Pons (tissue), 1 donor: ENCODE measurements at regions not wholly inside any gene's neighbourhood (a gene's known extent, or its start where the extent isn't known, plus 50 kb on each side); places are given as distances from the start of the nearest gene placed in this dataset.

Source experiments
- DNase-seq: peaks from one replicate; pipeline ENCODE4 v3.0.0-alpha.2; 2016; ENCODE audit warnings: low spot score

DNA sequence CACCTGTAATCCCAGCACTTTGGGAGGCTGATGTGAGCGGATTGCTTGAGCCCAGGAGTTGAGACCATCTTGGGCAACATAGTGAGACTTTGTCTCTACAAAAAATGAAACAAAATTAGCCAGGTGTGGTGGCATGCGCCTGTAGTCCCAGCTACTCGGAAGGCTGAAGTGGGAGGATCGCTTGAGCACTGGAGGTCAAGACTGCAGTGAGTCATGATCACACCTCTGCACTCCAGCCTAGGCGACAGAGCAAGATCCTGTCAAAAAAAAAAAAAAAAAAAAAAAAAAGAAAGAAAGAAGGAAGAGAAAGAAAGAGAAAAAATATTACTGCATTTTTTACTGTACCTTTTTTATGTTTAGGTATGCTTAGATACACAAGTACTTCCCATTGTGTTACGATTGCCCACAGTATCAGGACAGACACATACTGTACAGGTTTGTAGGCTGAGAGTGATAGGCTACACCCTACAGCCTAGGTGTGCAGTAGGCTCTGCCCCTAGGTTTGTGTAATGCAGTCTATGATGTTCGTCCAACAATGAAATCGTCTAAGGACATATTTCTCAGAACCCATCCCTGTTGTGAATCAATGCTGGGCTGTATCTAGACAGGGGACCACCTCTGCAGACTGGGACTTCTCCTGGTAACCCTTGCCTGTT, 160.4 kb upstream of the PWP1 start:
- DNase-seq, result no peak

DNA sequence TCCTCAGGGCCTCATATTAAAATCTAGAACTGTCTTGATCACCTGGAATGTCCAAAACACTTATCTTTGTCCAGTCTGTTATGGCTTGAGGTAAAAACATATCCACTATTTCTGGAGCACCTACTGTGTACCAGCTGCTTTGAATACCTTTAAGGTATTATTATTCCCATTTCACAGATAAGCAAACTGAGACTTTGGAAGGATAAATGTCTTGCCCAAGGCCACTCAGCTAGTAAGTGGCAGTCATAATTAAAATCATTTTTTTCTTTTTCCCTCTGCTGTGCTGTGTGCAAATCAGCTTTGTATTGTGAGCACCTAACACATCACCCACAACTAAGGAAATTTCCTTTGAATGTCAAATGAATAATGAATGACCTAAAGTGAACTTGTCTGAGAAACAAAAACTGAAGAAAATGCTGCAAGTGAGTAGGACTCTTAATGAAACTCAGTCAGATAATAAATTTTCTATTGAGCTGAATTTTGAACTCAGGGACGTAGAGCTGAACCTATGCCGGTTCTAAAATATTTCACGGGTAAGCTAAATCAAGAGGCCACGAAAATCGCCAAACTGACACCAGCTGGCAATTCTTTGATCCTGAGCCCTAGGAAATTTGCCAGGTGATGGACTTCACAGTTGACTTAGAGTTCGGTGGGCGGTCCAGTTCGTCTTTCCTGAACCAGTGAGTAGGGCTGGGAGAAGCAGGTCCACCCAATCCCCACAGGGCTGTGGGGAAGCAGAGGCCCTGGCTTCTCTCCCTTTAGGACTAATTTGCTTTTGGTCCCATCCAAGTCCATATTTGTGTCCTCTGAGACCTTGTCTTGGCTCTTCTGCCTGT, 159.7 kb upstream of the PWP1 start:
- no peak for DNase-seq

DNA sequence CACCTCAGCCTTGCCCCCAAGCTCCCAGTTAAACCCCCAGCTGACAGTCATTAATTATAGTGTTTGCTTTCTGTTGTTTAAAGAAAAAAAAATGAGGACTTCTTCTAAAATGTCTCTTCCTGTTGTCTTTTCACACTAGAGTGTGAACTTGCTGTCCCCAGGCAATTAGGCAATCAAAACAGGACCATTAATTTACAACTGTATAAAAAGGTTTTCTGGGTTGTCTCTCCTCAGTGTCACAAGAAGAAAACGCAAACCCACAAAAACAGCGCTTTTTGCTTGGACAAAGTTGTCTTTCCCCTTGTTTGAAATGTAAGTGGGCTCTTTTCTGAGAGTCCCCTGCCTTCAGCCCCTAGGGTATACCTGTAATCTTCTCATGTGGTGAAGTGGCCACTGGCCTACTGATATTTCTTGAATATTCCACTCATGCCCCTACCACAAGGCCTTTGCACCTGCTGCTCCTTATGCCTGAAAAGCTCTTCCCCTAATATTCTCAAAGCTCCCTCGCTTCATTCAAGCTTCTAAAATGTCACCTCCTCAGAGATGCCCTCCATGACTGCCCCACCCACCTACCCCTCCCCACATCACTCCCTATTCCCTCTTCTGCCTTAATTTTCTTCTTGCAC, 158.9 kb upstream of the PWP1 start:
- no peak for DNase-seq

DNA sequence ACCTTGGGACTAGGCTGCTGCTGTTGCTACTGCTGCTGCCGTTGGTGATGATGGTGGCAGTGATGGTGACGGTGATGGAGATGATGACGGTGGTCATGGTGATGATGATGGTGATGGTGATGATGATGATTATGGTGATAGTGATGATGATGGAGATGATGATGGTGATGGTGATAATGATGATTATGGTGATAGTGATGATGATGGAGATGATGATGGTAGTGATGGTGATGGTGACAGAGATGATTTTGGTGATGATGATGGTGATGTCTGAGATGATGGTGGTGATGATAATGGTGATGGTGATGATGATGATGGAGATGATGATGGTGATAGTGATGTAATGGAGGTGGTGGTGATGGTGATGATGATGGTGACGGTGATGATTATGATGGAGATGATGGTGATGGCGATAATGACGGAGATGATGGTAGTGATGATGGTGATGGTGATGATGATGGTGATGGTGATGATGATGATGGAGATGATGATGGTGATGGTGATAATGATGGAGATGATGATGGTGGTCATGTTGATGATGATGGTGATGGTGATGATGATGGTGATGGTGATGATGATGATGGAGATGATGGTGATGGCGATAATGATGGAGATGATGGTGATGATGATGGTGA, 156.8 kb upstream of the PWP1 start:
- DNase-seq, result no peak

DNA sequence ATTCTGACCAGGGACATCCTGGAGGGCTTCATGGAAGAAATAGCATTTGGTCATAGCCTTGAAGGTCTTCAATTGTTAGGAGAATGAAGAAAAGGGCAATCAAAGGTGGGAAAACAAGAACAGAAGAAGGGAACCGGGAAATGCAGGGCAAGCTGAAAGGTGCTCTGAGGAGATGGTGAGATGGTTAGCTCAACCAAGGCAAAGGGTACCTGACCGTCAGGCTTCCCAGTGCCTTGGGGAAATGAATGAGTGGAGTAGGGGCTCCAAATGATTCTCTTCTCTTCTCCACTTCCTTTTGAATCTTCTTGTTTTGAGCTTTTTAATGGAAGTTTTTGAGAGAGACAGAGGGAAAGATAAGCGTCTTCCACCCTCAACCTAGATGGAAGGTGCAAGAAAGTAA, 155.6 kb upstream of the PWP1 start:
- no peak for DNase-seq

DNA sequence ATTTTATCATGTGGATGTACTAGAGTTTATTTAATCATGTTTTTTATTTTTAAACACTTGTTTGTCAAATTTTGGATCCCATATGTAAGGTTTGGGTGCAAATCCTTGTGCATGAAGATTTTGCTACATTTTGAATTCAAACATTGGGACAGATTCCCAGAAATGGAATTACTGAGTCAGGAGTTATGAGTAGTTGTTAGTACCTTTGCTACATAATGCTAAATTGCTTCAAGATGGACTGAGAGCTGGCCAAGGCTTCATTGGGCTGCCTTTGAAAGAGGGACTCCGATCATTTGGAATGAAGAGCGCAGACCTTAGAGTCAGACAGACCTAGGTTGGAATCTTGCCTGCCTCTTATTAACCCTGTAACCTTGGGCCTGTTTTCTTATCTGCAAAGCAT, 154.9 kb upstream of the PWP1 start:
- no peak for DNase-seq

DNA sequence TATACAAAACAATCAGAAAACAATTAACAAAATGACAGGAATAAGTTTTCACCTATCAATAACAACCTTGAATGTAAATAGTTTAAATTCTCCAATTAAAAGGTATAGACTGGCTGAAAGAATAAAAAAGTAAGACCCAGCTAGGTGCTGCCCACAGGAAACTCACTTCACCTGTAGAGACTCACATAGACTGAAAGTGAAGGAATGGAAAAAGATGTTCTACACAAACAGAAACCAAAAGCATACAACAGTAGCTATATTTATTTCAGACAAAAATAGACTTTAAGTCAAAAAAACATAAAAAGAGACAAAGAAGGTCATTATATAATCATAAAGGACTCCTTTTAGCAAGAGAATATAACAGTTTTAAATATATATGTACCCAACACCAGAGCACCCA, 152.4 kb upstream of the PWP1 start:
- DNase-seq, result no peak

DNA sequence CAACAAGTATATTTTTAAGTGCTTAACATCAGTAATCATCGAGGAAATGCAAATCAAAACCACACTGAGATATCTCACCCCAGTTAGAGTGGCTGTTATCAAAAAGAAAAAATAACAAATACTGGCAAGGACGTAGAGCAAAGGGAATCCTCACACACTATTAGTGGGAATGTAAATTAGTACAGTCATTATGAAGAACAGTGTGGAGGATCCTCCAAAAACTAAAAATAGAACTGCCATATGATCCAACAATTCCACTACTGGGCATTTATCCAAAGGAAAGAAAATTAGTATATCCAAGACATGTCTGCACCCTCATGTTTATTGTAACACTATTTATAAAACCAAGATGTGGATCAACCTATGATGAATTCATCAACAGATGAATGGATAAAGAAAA, 149.0 kb upstream of the PWP1 start:
- no peak for DNase-seq

DNA sequence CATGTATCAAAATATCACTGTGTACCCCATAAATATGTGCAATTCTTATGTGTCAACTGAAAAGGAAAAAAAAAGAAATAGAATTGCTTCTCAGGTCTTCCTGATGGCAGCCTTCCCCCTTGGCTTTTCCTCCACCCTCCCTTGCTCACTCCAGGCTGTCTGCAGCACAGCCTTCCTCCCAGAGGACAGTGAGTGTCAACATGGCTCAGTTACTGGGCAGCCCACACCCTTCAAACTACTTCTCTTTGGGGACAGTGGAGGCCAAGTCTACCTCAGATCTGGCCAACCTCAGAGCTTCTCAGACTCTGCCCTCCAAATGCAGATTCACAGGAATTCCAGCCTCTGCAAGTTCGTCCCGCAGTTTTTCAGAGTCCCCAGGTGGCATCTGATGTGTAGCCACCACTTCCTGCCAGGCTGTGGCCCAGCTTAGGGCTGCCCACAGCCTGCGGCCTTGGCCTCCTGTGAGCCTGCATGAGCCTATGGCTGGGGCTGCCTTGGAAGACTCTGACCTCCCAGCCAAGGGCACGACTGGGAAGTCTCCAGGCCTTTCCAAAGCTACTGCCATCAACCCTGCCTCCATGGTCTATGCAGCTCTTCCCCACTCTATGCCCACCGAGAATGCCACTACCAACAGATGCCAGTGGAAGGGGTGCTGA, 148.0 kb upstream of the PWP1 start:
- no peak for DNase-seq

DNA sequence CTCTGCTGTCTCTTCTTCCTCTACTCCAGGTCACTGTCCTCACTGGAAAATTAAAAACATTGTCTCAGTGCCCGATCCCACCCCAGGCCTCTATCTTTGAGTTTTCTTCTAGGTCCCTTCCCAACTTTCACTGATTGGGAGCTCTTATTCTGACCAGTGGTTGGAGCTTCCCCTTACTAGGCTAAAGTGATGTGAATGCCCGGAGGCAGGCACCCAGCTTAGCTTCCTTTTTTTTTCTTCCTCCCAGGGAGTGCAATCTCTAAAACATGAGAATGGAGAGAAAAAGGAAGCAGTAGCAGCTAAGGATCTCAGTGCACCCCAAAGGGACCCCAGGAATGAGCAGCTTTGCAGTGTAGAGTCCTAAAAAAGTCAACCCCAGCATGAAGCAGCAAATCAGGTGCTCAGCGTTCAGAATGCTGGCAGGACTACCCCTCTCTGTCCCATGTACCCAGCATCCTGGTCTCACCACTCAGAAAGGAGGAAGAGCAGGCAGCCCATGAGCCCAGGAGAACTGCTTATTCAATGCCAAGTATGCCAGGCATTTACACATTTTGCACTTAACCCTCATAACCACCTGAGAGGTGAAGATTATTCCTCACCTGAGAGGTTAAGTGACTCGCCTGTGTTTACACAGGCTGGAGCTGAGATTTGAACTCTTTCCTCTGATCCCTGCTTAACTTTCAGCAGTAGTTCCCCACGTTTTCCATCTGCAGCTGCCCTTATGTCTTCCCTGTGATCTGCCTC, 146.2 kb upstream of the PWP1 start:
- DNase-seq, result no peak

DNA sequence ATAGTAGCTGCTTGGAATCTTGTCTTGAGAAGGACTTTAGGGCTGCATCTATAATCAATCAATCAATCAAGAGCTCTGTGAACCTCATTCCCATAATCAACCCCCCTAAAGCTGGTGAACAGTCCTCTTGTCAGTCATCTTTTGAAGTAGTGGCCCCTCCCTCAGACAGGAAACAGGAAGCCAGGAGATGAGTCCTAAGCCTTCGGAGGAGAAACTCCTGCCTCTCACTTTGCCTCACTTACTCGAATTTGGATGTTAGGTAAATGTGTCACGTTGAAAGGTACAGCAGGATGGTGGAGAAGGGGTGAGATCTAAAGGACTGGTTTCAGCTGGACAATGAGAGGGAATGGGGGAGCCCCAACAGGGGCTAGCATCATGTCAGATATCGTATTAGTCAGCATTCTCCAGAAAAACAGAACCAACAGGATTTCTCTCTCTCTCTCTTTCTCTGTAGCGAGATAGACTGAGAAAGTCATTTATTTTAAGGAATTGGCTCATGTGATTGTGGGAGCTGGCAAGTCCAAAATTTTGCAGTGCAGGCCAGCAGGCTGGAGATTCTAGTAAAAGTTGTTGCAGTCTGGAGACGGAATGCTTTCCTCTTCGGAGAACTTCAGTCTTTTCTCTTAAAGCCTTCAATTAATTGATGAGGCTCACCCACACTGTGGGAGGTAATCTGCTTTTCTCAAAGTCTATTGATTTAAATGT, 144.4 kb upstream of the PWP1 start:
- DNase-seq, result no peak

DNA sequence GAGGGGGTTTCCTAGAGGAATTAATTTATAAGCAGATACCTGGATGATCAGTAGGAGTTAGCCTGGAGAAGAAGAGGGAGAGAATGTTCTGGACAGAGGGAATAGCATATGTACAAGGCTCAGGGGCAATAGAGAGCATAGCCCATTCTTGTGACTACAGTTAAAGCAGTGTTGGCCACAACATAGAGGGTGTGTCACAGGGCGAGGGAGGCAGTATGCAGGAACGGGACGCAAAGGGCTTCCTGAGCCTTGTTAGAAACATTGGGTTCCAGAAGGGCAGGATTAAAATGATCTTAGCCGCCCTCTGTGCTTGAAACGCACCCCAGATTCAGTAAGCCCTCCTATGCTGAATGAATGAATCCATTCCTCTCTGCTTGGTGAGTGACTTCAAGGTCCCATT, 142.2 kb upstream of the PWP1 start:
- no peak for DNase-seq

DNA sequence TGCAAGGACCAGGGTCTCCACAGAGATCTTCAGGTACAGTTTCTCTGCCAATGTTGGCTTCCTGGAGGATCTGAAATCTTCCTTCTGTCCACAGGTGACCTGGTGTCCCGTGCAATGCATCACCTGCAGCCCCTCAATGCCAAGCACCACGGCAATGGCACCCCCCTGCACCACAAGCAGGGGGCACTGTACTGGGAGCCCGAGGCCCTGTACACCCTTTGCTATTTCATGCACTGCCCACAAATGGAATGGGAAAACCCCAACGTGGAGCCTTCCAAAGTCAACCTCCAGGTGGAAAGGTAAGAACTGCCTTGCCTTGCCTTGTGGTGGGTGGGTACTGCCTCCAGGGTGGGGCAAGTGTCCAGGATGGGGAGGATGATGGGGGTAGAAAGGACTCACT, 141.8 kb upstream of the PWP1 start:
- DNase-seq, result no peak

DNA sequence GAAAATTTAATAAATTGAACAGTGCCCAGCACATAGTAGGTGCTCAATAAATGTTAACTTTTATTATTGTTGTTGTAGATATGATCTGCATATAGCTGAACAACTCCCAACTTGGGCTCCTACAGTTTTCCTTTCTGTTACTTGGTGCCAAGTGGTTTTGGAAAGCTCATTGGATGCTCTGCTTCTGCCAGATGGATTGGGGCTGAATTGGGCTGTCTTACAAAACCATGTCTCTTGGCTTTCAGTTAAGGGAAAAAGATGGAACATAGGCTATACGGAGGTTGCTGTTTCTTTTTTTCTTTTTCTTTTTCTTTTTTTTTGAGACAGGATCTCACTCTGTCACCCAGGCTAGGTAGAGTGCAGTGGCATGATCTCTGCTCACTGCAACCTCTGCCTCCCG, 140.7 kb upstream of the PWP1 start:
- peak; percentile 20 for DNase-seq

DNA sequence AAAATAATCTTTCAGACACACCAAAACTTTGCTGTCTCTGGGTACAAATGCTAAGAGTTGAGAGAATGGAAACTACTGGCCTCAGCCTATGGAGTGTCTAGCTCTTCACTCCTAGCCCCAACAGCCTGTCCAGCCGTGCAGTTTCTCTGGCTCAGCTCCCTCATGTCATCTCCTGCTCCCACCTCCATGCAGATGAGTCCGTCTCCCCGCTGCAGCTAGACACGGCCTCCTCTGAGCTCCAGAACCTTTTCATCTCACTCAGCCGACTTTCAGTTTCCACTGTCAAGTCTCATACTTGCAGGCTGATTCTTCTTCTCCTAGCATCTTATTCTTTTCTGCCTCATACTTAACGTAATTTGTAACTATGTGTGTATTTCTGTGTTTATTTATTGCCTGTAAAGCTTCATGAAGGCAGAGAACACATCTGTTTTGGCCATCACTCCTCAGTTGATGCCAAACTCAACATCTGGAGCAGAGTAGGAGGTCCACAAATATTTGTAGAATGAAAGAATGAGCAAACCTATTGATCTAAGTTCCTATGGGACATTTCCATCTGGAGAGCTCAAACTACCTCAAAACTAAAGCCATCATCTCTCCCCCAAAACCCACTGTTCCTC, 139.8 kb upstream of the PWP1 start:
- DNase-seq, result no peak

DNA sequence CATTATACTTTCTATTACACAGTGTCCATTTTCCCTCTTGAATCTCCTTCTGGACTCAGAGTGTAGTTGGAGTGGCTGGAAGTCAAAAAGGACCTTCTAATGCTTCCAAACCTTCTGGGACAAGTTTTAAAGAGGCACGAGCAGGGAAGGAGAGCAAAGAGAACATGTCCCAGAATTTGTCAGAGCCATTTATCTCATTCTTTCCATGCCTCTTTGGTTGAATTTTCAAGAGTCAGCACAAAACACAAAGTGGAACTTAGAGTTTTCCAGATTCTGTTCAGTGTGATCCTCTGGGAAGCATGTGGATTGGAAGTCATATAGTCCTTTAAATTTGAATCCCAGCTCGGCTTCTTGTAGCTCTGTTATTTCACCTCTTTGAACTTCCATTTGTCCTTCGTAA, 138.2 kb upstream of the PWP1 start:
- DNase-seq, result no peak

DNA sequence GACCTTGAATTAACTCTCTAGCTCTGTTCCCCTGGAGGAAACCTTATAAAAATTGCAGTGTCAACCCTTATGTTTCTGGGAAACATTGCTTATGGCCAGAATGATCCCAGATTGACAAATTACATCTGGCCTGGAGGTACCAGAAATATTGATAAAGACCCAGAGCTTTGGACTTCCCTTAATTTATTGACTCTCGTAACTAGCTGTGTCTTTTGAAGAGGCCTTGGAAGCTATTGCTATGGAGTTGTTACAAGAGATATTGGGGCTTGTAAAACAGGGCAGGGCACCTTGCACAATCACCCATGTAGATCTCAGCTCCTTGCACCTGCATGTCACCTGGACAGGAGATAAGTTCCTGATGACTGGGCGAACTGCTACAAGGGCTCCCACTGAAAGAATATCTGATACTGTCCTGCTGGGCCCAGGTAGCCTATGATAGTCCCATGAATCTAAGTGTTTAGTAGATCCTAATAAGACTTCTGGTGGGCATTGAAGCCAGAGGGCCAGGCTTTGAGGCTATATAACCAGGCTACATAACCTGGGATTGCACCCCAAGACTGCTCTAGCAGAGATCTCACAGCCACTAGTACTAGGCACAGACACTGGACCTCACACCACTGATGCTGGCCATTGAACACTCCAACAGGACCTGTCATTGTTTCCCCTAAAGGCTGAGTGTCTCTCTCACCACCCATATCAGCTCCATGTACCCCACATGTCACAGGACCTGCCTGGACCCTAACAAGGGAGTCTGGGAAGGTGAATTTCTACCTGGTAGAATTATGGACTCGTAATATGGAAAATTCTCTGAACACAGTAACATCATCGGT, 135.7 kb upstream of the PWP1 start:
- DNase-seq, result no peak

DNA sequence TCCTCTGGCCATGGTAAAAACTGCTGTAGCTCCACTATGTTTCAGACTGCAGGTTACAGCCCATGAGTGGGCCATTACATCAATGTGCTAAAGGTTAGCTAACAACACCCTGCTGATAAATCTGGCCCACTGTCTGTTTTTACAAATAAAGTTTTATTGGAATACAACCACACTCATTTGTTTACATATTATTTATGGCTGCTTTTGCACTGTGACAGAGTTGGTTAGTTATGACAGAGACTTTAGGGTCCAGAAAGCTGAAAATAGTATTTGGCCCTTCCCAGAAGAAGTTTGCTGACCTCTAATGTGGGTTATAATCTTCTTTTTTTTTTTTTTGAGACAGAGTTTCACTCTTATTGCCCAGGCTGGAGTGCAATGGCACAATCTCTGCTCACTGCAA, 134.2 kb upstream of the PWP1 start:
- DNase-seq, result no peak

DNA sequence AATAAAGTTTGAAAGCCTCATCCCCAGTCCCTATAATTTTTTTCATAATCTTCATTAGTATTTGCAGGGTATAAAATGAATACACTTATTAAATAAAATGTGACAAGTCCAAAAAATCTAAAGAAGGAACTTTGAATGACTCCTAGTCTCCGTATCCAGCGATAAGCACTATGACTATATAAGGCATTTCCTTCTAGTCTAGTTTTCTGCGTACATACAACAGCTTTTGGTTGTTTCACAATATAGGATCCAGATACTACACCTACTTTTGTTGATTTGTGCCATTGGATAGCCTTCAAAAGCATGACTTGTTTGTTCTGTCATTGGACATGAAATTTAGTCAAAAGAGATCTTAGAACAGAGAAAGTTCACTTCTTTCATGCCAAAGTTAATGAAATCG, 133.3 kb upstream of the PWP1 start:
- no peak for DNase-seq
